Effector CD8-positive, alpha-beta T cell (primary cell): ENCODE measurements at regions not wholly inside any gene's neighbourhood (a gene's known extent, or its start where the extent isn't known, plus 50 kb on each side); places are given as distances from the start of the nearest gene placed in this dataset.

ENCODE experiments used
- DNase-seq: peaks from one replicate; lab custom pipeline; 2025; lab: John Stamatoyannopoulos, UW

- DNase-seq = no peak
These were observed 217.4 kb upstream of the EOMES start for GRCh38 chr3:27939521-27939920.

GRCh38 chr3:27939940-27940339, 217.8 kb upstream of the EOMES start:
- no peak for DNase-seq

- no peak for DNase-seq
These were observed 221.0 kb upstream of the EOMES start for GRCh38 chr3:27943106-27943505.

- no peak for DNase-seq
These were observed 223.1 kb upstream of the EOMES start for GRCh38 chr3:27945229-27945628.

- DNase-seq = no peak
These were observed 238.0 kb upstream of the EOMES start for GRCh38 chr3:27960133-27960532.

- no peak for DNase-seq
These were observed 241.4 kb upstream of the EOMES start for GRCh38 chr3:27963519-27963918.

GRCh38 chr3:27971600-27971999, 249.5 kb upstream of the EOMES start:
- DNase-seq = no peak

- DNase-seq = no peak
These were observed 254.8 kb upstream of the EOMES start for GRCh38 chr3:27976933-27977332.

- DNase-seq = no peak
These were observed 256.3 kb upstream of the EOMES start for GRCh38 chr3:27978440-27978839.

GRCh38 chr3:27985369-27986035, 255.9 kb upstream of the CMC1 start:
- DNase-seq = no peak

- DNase-seq = no peak
These were observed 255.1 kb upstream of the CMC1 start for GRCh38 chr3:27986234-27986879.

GRCh38 chr3:27990324-27990723, 251.1 kb upstream of the CMC1 start:
- no peak for DNase-seq

- DNase-seq = no peak
These were observed 250.6 kb upstream of the CMC1 start for GRCh38 chr3:27990837-27991236.

GRCh38 chr3:27993051-27993450, 248.4 kb upstream of the CMC1 start:
- DNase-seq = no peak

GRCh38 chr3:28000608-28001007, 240.8 kb upstream of the CMC1 start:
- DNase-seq = no peak

GRCh38 chr3:28008235-28008634, 233.2 kb upstream of the CMC1 start:
- DNase-seq = no peak

GRCh38 chr3:28012830-28013229, 228.6 kb upstream of the CMC1 start:
- DNase-seq = no peak

GRCh38 chr3:28013864-28014473, 227.4 kb upstream of the CMC1 start:
- DNase-seq = no peak

- no peak for DNase-seq
These were observed 222.3 kb upstream of the CMC1 start for GRCh38 chr3:28018925-28019718.

GRCh38 chr3:28019740-28020139, 221.7 kb upstream of the CMC1 start:
- no peak for DNase-seq

GRCh38 chr3:28022916-28023315, 218.5 kb upstream of the CMC1 start:
- no peak for DNase-seq

GRCh38 chr3:28028554-28028953, 212.9 kb upstream of the CMC1 start:
- no peak for DNase-seq
